ENCODE measurements at regions not wholly inside any gene's neighbourhood (a gene's known extent, or its start where the extent isn't known, plus 50 kb on each side); places are given as distances from the start of the nearest gene placed in this dataset.

DNA sequence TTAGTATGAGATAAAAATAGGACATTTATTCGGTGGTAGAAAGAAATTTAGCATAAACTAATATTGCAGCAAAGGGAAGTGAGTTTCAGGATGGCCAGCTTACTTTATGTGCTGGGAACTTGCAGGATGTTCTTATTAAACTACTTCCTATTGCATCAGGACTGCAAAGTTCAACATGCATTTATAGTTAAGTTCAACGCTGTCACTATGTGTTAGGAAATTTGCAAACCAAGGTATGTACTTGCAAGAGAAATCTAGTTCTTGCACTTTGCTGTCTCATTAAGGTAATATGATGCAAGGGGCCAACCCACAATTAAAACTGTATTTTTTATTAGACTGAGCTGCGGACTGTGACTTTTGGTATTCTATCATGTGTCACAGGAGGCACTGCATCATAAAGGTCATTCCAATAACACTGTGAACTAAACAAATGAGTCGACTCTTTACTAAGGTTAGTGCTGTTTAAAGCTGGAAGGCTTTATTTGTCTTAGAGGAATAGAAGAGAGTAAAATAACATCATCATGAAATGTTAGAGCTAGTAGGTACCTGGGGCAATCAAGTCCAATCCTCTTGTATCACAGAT, 1525.7 kb upstream of the TENM3 start:
- no peak for DNase-seq (ENCODE audit: low read depth)

DNA sequence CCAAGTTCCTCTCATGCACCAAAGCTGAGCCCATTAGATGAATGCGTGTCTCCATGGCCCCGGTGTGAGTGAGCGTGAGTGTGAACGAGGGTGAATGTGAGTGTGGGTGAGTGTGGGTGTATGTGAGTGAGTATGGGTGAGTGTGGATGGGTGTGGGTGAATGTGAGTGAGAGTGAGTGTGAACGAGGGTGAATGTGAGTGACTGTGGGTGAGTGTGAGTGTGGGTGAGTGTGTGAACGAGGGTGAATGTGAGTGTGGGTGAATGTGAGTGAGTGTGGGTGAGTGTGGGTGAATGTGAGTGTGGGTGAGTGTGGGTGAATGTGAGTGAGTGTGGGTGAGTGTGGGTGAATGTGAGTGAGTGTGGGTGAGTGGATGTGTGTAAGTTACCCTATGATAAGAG, 1521.8 kb upstream of the TENM3 start:
- DNase-seq (ENCODE audit: low read depth), result no peak

GRCh38 chr4:180726611-180727010, 1516.6 kb upstream of the TENM3 start:
- no peak for DNase-seq (ENCODE audit: low read depth)

DNA sequence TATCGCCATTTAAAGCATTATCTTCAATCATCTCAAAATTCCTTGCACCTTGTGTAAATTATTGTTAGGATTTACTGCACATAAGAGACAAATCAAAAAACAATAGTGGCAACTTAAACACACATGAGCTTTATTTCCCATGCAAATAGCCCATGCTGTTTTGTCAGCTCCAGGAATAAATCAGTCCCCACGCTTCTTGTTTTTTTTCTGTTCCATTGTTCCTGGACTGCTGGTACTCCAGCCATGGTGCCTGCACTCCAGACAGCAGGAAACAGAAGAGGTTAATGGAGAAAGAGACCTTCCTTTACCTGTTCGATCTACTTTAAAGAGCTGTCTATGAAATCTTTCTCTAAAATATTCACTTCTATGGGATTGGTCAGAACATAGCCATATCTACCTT, 1515.7 kb upstream of the TENM3 start:
- no peak for DNase-seq (ENCODE audit: low read depth)

GRCh38 chr4:180734753-180735432, 1508.3 kb upstream of the TENM3 start:
- DNase-seq (ENCODE audit: low read depth), result no peak

DNA sequence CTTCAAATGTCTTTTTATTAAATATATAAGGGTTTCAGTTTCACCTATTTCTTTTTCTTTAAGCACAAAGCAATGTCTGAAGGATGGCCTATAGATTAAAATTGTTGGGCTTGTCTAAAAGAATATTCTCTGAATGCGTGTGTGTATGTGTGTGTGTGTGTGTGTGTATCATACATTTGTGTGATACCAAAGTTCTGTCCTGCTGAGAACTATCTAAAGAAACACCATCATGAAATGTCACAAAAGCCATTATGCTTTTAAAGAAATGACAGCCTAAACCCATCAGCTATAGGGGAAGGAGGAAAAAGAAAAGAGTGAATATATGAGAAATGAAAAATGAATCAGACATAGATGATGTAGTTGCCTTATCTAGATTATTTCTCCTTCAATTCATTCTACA, 1501.5 kb upstream of the TENM3 start:
- no peak for DNase-seq (ENCODE audit: low read depth)

DNA sequence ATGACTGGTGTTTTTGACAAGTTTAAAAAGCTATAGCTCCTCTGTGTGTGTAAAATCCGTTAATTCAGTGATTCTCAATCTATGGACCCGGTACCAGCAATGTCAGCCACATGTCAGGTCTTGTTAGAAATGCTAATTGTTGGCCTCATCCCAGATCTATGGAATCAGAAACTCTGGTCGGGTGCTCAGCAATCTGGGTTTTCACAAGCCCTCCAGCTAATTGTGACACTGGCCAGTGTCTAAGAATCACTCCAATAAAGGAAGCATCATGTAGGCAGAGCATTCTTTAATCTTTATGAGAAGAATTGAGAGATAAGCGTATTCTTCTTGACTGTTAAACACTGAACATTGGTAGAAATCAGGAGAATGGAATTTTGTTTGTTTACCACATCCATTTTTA, 1498.2 kb upstream of the TENM3 start:
- DNase-seq (ENCODE audit: low read depth), result no peak

DNA sequence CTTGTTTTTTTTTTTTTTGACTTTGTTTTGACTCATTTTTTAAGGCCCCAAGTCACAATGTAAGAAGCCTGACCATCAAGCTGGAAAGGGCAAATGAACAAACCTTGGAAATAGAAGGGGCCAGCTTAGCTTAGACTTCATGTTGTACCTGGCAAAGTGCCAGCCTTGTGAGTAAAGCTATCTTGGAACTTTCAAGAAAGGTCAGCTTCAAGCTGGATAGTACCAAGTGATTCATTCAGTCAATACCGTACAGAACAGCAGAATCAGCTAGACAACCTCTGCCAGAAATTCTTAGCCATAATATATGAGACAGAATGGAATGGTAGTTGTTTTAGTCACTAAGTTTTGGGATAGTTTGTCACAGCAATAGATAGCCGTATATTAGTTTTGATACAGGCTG, 1492.2 kb upstream of the TENM3 start:
- no peak for DNase-seq (ENCODE audit: low read depth)

- no peak for DNase-seq (ENCODE audit: low read depth)
Observed at GRCh38 chr4:180757927-180758326, 1485.3 kb upstream of the TENM3 start.

GRCh38 chr4:180766045-180766444, 1477.2 kb upstream of the TENM3 start:
- no peak for DNase-seq (ENCODE audit: low read depth)

DNA sequence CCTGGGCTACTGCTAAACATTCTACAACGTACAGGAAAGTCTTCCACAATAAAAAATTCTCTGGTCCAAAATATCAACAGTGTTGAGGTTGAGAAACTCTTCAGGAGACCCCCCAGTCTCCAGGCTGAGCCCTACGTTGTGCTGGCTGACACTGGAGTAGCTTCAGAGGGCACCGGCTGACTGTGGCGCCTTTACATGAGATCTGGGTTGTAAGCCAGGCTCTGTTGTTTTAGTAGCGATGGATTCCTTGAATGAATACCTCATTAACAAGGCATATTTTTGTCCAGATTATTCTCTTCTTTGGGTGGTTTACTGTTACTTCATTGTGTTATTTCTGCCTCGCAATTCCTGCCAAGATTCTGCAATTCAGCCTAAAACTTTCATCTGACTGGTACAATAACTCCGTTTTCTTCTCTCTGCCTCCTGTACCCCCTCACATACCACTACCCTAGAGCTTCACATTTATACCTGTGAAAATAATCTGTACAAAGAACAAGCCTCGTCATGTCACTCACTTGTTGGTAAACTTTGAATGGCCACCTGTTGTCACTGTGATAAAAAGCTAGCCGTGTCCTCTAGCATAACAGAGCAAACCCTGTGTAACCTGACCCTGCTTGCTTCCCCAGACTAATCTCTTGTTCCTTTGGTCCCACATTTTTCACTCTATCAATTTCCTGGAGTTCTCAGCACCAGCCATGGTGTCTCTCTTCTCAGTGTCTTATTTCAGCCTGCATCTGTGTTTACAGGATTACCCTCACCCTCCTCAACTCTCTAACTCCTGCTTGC, 1476.1 kb upstream of the TENM3 start:
- DNase-seq (ENCODE audit: low read depth), result no peak

- DNase-seq (ENCODE audit: low read depth), result no peak
Observed at GRCh38 chr4:180768610-180769009, 1474.6 kb upstream of the TENM3 start.

DNA sequence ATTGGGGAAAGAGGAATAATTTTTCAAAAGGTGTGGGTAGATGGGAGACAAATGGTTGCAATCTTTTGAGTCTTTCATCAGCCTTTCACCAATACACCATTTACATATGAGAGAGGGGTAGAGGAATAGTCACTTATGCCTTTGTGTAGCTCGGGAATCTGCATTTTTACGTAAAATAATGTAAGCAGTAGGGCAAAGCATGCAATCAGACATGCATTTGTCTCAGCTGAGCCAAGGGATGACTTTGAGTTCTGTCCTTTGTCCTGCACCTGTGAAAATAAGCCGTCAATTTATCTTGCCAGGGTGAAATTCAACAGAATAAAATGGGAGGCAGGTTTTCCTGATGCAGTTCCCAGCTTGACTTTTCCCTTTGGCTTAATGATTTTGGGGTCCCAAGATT, 1473.4 kb upstream of the TENM3 start:
- no peak for DNase-seq (ENCODE audit: low read depth)

DNA sequence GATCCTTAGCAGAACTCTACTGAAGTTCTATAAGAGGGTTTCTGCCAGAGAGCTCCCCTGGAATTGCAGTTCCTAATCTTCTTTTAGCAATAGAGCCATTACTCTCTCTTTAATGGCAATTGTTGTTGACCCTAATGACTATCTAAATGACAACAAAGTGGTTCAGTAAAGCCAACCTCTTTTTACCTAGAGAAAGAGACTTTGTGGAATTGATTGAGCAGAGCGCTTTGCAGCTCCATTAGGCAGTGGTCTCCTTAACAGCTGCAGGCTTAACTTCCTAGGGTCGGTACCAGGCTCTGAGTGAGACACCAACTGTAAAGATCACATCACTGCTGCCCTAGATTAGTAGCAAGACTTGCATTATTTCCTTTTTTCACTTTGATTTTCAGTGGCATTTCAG, 1472.9 kb upstream of the TENM3 start:
- no peak for DNase-seq (ENCODE audit: low read depth)

- DNase-seq (ENCODE audit: low read depth), result no peak
Observed at GRCh38 chr4:180784940-180785339, 1458.3 kb upstream of the TENM3 start.

- no peak for DNase-seq (ENCODE audit: low read depth)
Observed at GRCh38 chr4:180788729-180789128, 1454.5 kb upstream of the TENM3 start.

DNA sequence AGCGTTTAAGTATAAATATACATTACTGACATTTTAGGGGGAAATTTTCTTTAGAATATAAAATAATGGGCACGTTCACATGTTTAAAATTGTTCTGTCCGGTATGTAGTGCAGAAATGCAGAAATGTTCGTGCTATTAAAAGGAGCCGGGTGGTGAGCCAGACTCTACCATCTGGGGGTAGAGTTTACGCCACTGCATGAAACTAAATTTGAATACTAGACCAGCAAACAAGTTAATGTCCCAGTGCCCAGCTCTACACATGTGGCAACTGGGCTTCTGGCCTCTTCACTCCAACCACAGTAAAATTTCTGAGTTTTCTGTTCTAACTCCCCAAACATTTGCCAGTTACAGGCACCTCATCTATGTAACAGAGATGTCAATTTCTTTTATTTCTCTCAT, 1453.3 kb upstream of the TENM3 start:
- DNase-seq (ENCODE audit: low read depth), result no peak

DNA sequence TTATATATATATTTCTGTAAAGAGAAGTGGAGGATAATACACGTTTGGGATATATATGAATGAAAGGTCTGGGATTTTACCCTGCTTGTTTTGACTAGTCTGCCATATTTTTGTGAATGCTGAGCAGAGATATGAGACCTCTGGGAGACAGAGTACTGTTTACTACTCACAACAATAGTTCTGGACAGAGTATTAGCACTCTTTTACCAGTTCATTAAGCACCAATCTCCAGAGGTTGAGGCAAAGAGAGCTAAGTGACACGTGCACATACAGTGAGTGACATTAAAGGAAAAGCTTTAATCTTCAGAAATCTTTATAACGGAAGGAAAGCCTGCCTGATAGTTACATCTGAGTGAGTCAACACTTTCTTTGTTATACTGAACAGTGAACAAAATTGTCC, 1452.7 kb upstream of the TENM3 start:
- DNase-seq (ENCODE audit: low read depth), result no peak

DNA sequence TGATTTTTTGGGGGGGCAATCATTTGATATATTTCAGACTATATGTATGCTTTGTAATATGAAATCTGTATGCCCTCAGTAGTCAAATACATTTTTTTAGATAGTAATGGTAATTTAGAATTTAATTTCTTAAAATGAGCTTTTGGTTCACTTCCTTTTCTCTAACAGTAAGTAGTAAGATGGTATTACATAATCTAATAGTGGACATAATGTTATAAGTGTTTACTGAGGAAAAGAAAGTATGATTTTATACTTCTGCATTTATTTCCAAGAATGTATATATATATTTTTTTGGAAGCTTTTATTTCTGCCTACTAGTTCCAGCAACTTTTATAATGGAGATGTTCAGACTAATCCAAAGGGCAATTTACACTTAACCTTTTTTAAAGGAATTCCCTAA, 1450.7 kb upstream of the TENM3 start:
- no peak for DNase-seq (ENCODE audit: low read depth)

DNA sequence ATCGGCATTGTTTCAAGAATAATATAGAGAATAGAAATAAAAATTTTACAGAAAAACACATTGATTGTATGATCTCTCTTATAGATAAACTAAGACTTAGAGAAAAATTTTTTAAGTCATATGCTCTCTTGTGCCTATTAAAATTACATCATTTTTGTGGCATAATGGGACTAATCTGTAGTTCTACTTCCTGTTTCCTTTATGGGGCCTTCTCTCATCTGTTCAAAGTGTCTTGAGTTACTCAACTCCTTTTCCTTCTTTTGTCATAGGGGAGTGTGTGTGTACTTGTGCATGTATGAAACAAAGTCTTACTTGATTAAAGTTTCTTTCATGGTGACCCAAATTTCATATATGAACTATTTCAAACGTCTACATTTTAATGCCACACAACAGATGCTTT, 1448.9 kb upstream of the TENM3 start:
- DNase-seq (ENCODE audit: low read depth), result no peak

- DNase-seq (ENCODE audit: low read depth), result no peak
Observed at GRCh38 chr4:180798036-180798577, 1445.1 kb upstream of the TENM3 start.

DNA sequence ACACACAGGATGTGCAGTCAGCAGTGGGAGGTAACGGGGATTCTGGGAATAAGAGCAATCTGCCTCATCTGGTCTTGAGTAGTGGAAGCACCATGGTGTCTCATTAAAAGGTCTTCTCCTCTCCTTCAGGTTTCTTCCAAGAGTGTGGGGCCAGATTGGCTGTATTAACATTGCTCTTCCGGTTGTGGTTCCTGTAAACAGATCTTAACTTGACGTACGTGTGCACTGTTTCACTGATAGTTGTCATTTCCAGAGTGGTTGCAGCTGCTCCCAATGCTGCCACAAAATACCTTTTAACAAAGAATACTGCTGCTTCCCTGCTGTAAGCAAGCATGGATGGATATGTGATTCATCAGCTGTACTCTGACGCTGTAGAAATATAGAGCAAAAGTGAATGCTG, 1443.4 kb upstream of the TENM3 start:
- no peak for DNase-seq (ENCODE audit: low read depth)

- no peak for DNase-seq (ENCODE audit: low read depth)
Observed at GRCh38 chr4:180805101-180805500, 1438.1 kb upstream of the TENM3 start.

All from HS-27A (cell line).